HEK293T (cell line): ENCODE measurements at regions not wholly inside any gene's neighbourhood (a gene's known extent, or its start where the extent isn't known, plus 50 kb on each side); places are given as distances from the start of the nearest gene placed in this dataset.

Experiments
- CTCF ChIA-PET: fragments of 350-600 bp; formaldehyde crosslinking; extraction: SDS; loops from one replicate; lab custom pipeline; 2021; ENCODE audit warnings: antibody characterized with exemption, inconsistent platforms; lab: Yijun Ruan, JAX
- POLR2A ChIA-PET: fragments of 350-600 bp; formaldehyde crosslinking; extraction: SDS; loops from one replicate; lab custom pipeline; 2020; ENCODE audit warnings: antibody characterized with exemption, inconsistent platforms; lab: Yijun Ruan, JAX
- DNase-seq: peaks from one replicate; pipeline ENCODE4 v3.0.0; 2012; ENCODE audit warnings: mixed read lengths; ENCODE audit errors: extremely low spot score
- ARNT ChIP-seq: fragments of 450-650 bp; IDR thresholded peaks from 2 replicates; pipeline ENCODE4 v1.6.1; 2017; ENCODE audit warnings: mild to moderate bottlenecking
- BHLHE40 ChIP-seq: fragments of 450-650 bp; IDR thresholded peaks from 2 replicates; pipeline ENCODE4 v1.6.1; 2016; ENCODE audit warnings: mild to moderate bottlenecking, moderate library complexity, borderline replicate concordance
- CTBP1 ChIP-seq: fragments of 450-650 bp; IDR thresholded peaks from 2 replicates; pipeline ENCODE4 v1.6.1; 2016; ENCODE audit warnings: borderline replicate concordance
- ELF4 ChIP-seq: fragments of 450-650 bp; IDR thresholded peaks from 2 replicates; pipeline ENCODE4 v1.6.1; 2017; ENCODE audit warnings: antibody characterized with exemption
- FOXA1 ChIP-seq: fragments of 450-650 bp; IDR thresholded peaks from 2 replicates; pipeline ENCODE4 v1.6.1; 2016; ENCODE audit warnings: mild to moderate bottlenecking
- FOXK2 ChIP-seq: fragments of 450-650 bp; IDR thresholded peaks from 2 replicates; pipeline ENCODE4 v1.6.1; 2016; ENCODE audit warnings: mild to moderate bottlenecking
- FOXM1 ChIP-seq: fragments of 450-650 bp; IDR thresholded peaks from 2 replicates; pipeline ENCODE4 v1.6.1; 2017; ENCODE audit warnings: mild to moderate bottlenecking, borderline replicate concordance
- HDGF ChIP-seq: fragments of 450-650 bp; IDR thresholded peaks from 2 replicates; pipeline ENCODE4 v1.6.1; 2017; ENCODE audit warnings: antibody characterized with exemption, borderline replicate concordance
- L3MBTL2 ChIP-seq: fragments of 450-650 bp; conservative IDR thresholded peaks from 2 replicates; pipeline ENCODE4 v1.6.1; 2016; ENCODE audit warnings: mild to moderate bottlenecking
- LEF1 ChIP-seq: fragments of 450-650 bp; IDR thresholded peaks from 2 replicates; pipeline ENCODE4 v1.6.1; 2017; ENCODE audit warnings: mild to moderate bottlenecking, borderline replicate concordance
- NFRKB ChIP-seq: fragments of 450-650 bp; IDR thresholded peaks from 2 replicates; pipeline ENCODE4 v1.6.1; 2016; ENCODE audit warnings: mild to moderate bottlenecking, moderate library complexity
- SP1 ChIP-seq: fragments of 450-650 bp; IDR thresholded peaks from 2 replicates; pipeline ENCODE4 v1.6.1; 2017
- SUZ12 ChIP-seq: fragments of 450-650 bp; IDR thresholded peaks from 2 replicates; pipeline ENCODE4 v1.6.1; 2016; ENCODE audit warnings: mild to moderate bottlenecking
- TARDBP ChIP-seq: fragments of 450-650 bp; IDR thresholded peaks from 2 replicates; pipeline ENCODE4 v1.6.1; 2016
- ZNF384 ChIP-seq: fragments of 450-650 bp; IDR thresholded peaks from 2 replicates; pipeline ENCODE4 v1.6.1; 2016
- TF ChIP-seq, protein P1 (sequence below): fragments of 450-650 bp; IDR thresholded peaks from 2 replicates; pipeline ENCODE4 v1.6.1; 2016

GRCh38 chr7:85528581-85528980, 341.7 kb upstream of the SEMA3D start:
- TF ChIP-seq HDGF: no peak
- TF ChIP-seq, protein P1, sequence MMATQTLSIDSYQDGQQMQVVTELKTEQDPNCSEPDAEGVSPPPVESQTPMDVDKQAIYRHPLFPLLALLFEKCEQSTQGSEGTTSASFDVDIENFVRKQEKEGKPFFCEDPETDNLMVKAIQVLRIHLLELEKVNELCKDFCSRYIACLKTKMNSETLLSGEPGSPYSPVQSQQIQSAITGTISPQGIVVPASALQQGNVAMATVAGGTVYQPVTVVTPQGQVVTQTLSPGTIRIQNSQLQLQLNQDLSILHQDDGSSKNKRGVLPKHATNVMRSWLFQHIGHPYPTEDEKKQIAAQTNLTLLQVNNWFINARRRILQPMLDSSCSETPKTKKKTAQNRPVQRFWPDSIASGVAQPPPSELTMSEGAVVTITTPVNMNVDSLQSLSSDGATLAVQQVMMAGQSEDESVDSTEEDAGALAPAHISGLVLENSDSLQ: no peak
- TF ChIP-seq ELF4: no peak
- no peak for TF ChIP-seq FOXK2
- no peak for TF ChIP-seq FOXA1
- no peak for TF ChIP-seq SP1
- no peak for TF ChIP-seq BHLHE40
- TF ChIP-seq CTBP1: no peak
- TF ChIP-seq LEF1: no peak
- TF ChIP-seq ARNT: no peak
- no peak for TF ChIP-seq NFRKB
- TF ChIP-seq FOXM1: no peak
- no peak for TF ChIP-seq SUZ12
- no peak for TF ChIP-seq ZNF384
- no peak for TF ChIP-seq TARDBP
- no peak for TF ChIP-seq L3MBTL2
- POLR2A ChIA-PET: no interaction called here
- CTCF ChIA-PET: no interaction called here
- no peak for DNase-seq

DNA sequence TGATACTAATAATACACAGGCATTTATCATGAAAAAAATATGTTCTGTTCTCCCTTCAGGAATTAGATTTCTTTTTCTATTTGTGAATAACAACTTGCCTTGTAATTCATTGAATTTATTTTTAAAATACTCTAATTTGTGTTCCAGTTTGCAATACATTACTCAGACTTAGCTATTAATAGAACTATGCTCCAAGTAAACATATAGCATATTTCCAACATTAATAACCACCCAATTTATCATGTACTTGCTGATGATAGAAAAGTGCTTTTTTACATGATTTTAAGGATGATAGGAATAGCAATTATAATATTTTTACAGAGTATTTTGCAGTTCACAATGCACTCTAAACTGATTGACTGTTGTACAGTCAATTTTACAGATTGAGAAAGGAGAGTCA, 338.8 kb upstream of the SEMA3D start:
- TF ChIP-seq CTBP1: no peak
- no peak for TF ChIP-seq SUZ12
- TF ChIP-seq FOXA1: no peak
- TF ChIP-seq BHLHE40: no peak
- TF ChIP-seq NFRKB: no peak
- no peak for TF ChIP-seq LEF1
- TF ChIP-seq FOXM1: no peak
- TF ChIP-seq SP1: no peak
- TF ChIP-seq TARDBP: no peak
- TF ChIP-seq L3MBTL2: no peak
- no peak for TF ChIP-seq FOXK2
- DNase-seq: no peak
- ChIA-PET POLR2A (no interaction called here), CTCF (no interaction called here)

DNA sequence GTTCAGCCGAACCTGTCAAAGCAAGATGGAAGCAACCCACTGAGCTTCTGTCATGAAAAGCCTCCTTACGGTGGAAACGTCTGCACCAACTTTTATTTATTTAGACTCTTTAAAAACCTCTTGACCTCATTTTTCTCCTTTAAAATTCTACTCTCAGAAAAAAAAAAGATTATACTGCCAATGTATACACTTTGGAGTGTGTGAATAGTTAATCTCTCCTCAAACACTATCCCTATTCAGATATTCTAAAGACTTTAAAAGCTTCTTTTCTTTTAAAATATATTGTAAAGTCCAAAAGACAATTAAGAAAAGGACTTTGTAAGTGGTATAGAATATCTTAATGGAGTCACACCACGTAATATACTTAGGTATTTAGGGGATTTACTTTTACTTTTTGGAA, 335.2 kb upstream of the SEMA3D start:
- POLR2A ChIA-PET: no interaction called here
- CTCF ChIA-PET: no interaction called here
- DNase-seq: no peak
- TF ChIP-seq FOXM1 (no peak), ZNF384 (no peak)

DNA sequence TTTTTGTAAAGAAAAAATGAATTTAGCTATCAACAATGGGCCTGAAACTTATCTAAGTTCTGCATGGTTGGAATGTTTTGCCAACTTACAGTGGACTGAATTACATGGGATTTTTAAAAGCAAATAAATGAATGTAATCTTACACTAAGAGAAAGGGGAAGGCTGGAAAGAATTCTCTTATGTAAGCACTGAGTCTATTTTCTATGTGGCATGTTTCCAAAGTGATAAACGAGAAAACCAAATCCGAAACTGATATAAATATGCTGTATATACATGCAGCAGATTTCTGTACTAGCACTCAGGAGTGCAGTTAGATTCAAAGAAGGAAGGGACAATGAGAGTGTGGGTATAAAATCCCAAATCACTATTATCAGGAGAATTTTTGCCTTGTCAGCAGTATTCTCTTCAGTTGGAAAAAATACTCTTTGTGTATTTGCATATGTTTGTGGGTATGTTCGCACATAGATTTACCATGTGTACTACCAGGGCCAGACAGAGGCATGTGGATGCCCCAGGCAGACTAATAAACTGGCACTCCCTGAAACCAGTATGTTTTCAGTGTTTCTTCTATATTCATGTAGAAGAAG, 334.3 kb upstream of the SEMA3D start:
- CTCF ChIA-PET: no interaction called here
- no peak for DNase-seq
- POLR2A ChIA-PET: no interaction called here
- TF ChIP-seq NFRKB: no peak
- TF ChIP-seq CTBP1: no peak
- no peak for TF ChIP-seq LEF1
- TF ChIP-seq FOXK2: no peak
- no peak for TF ChIP-seq FOXA1
- no peak for TF ChIP-seq SUZ12
- TF ChIP-seq HDGF: no peak
- no peak for TF ChIP-seq ZNF384
- TF ChIP-seq BHLHE40: no peak
- TF ChIP-seq L3MBTL2: no peak
- TF ChIP-seq FOXM1: no peak
- TF ChIP-seq ELF4: no peak
- TF ChIP-seq SP1: no peak
- TF ChIP-seq TARDBP: no peak
- no peak for TF ChIP-seq ARNT
- TF ChIP-seq, protein P1: no peak

DNA sequence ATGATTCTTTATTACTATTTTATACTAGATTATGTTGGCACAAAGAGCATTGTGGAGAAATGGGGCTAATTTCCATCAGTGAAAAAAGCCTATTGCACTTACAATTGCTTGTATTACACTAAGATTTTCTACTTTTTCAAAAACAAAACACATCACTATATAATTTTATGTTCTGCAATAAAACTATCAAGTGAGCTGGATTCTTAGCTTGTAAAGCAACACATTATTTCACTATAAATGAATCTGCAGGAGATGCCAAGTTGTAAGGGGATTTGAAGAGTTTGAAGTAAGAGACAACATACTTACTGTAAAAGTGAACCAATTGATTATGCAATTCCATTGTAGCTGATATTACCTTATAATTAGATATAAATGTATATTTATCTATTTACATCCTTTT, 333.3 kb upstream of the SEMA3D start:
- ChIA-PET CTCF (no interaction called here), POLR2A (no interaction called here)
- TF ChIP-seq BHLHE40 (no peak), ARNT (no peak), HDGF (no peak), LEF1 (no peak), FOXA1 (no peak), FOXM1 (no peak), NFRKB (no peak), L3MBTL2 (no peak), ELF4 (no peak), FOXK2 (no peak), ZNF384 (no peak), TARDBP (no peak), CTBP1 (no peak), SP1 (no peak), SUZ12 (no peak)
- TF ChIP-seq, protein P1: no peak
- DNase-seq: no peak

DNA sequence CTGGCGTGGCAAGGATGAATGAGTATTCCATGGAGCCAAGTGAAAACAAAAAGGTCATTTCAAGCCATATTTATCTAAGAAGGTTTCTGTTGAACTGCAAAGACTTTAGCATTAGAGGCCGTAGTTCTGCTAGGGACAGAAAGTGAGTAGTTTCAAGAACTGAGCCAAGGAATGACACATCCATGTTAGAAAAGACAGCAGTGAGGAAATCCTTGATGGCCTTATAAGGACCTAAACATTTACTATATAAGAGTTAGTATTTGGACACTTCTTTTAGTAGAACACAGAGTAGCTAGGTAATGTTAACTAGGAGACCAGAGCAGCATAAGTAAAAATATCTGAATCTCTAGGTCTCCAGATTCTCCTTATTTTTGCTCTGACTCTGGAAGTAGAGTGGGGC, 329.8 kb upstream of the SEMA3D start:
- DNase-seq: no peak
- TF ChIP-seq FOXK2 (no peak), SUZ12 (no peak), ELF4 (no peak), ZNF384 (no peak), FOXM1 (no peak), ARNT (no peak), TARDBP (no peak), L3MBTL2 (no peak), SP1 (no peak), HDGF (no peak), FOXA1 (no peak)
- CTCF ChIA-PET: no interaction called here
- POLR2A ChIA-PET: no interaction called here

GRCh38 chr7:85512790-85513189, 325.9 kb upstream of the SEMA3D start:
- no peak for TF ChIP-seq FOXK2
- TF ChIP-seq, protein P1: peak; percentile 94
- ChIA-PET CTCF (no interaction called here), POLR2A (no interaction called here)
- DNase-seq: no peak
